ENCODE measurements at regions not wholly inside any gene's neighbourhood (a gene's known extent, or its start where the extent isn't known, plus 50 kb on each side); places are given as distances from the start of the nearest gene placed in this dataset.

GRCh38 chr10:83819609-83820008, 319.7 kb upstream of the GHITM start:
- POLR2A ChIA-PET, result no interaction called here
- DNase-seq (ENCODE audit: extremely low spot score), result no peak
- no peak for TF ChIP-seq CTCF (IDR thresholded peaks at IDR 0.05; ENCODE audit: control extremely low read depth, extremely low read depth, low read depth, missing control alignments)
- CTCF ChIA-PET, result no interaction called here

- TF ChIP-seq CTCF (IDR thresholded peaks at IDR 0.05; ENCODE audit: control extremely low read depth, extremely low read depth, low read depth, missing control alignments), result no peak
- POLR2A ChIA-PET, result no interaction called here
- no peak for DNase-seq (ENCODE audit: extremely low spot score)
- CTCF ChIA-PET, result no interaction called here
These were observed 319.3 kb upstream of the GHITM start for GRCh38 chr10:83820033-83820432.

- TF ChIP-seq CTCF (IDR thresholded peaks at IDR 0.05; ENCODE audit: control extremely low read depth, extremely low read depth, low read depth, missing control alignments), result no peak
- ChIA-PET CTCF (interaction anchor here (2.3 kb wide), 1 partner anchor 47 kb away, joined by 6 read pairs; no protein-coding TSS in a partner anchor), POLR2A (no interaction called here)
- no peak for DNase-seq (ENCODE audit: extremely low spot score)
These were observed 315.2 kb upstream of the GHITM start for GRCh38 chr10:83824099-83824498.

- POLR2A ChIA-PET, result no interaction called here
- CTCF ChIA-PET, result interaction anchor here (1.0 to 1.5 kb wide), 2 partner anchors 11 to 21 kb away, joined by 3 to 5 read pairs; no protein-coding TSS in a partner anchor
- no peak for TF ChIP-seq CTCF (IDR thresholded peaks at IDR 0.05; ENCODE audit: control extremely low read depth, extremely low read depth, low read depth, missing control alignments)
- DNase-seq (ENCODE audit: extremely low spot score), result no peak
These were observed 305.2 kb upstream of the GHITM start for GRCh38 chr10:83834096-83834495.

GRCh38 chr10:83835945-83836745, 303.2 kb upstream of the GHITM start:
- ChIA-PET POLR2A (no interaction called here), CTCF (no interaction called here)
- TF ChIP-seq CTCF (IDR thresholded peaks at IDR 0.05; ENCODE audit: control extremely low read depth, extremely low read depth, low read depth, missing control alignments), result no peak
- no peak for DNase-seq (ENCODE audit: extremely low spot score)

- ChIA-PET POLR2A (no interaction called here), CTCF (no interaction called here)
- TF ChIP-seq CTCF (IDR thresholded peaks at IDR 0.05; ENCODE audit: control extremely low read depth, extremely low read depth, low read depth, missing control alignments), result no peak
- DNase-seq (ENCODE audit: extremely low spot score), result no peak
These were observed 290.6 kb upstream of the GHITM start for GRCh38 chr10:83848677-83849076.

Measured in GM10248 (cell line).